ENCODE measurements at regions not wholly inside any gene's neighbourhood (a gene's known extent, or its start where the extent isn't known, plus 50 kb on each side); places are given as distances from the start of the nearest gene placed in this dataset.

DNA sequence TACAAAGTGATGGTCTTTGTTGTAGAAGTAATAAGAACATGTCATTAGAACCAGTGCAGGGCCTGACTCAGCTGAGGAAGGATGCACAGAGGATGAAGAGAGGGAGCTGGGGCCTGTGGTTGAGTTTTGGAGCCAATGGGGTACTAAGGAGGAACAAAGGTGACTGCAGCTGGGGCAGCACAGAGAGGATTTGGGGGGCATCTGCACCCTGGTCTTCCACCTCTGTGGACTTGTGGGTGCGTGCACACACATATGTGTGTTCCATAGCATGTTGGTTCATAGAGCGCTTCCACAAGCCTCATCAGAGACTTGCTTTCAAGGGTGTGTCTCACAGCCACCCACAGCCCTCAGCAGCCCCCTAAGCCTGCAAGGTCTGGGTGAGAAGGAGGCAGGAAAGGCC, 650.3 kb upstream of the MGMT start:
- TF ChIP-seq TAF1 (IDR thresholded peaks at IDR 0.05; ENCODE audit: borderline replicate concordance, insufficient read depth, low read length) = no peak
- TF ChIP-seq SIN3A (IDR thresholded peaks at IDR 0.05; ENCODE audit: borderline replicate concordance, insufficient read depth, low read length) = no peak
- TF ChIP-seq POLR2AphosphoS5 (IDR thresholded peaks at IDR 0.05; ENCODE audit: low read depth, low read length) = no peak
- no peak for TF ChIP-seq FOXP2 (optimal IDR thresholded peaks at IDR 0.05; ENCODE audit: borderline replicate concordance, extremely low read depth, extremely low read length, insufficient read depth)
- TF ChIP-seq, protein P1, sequence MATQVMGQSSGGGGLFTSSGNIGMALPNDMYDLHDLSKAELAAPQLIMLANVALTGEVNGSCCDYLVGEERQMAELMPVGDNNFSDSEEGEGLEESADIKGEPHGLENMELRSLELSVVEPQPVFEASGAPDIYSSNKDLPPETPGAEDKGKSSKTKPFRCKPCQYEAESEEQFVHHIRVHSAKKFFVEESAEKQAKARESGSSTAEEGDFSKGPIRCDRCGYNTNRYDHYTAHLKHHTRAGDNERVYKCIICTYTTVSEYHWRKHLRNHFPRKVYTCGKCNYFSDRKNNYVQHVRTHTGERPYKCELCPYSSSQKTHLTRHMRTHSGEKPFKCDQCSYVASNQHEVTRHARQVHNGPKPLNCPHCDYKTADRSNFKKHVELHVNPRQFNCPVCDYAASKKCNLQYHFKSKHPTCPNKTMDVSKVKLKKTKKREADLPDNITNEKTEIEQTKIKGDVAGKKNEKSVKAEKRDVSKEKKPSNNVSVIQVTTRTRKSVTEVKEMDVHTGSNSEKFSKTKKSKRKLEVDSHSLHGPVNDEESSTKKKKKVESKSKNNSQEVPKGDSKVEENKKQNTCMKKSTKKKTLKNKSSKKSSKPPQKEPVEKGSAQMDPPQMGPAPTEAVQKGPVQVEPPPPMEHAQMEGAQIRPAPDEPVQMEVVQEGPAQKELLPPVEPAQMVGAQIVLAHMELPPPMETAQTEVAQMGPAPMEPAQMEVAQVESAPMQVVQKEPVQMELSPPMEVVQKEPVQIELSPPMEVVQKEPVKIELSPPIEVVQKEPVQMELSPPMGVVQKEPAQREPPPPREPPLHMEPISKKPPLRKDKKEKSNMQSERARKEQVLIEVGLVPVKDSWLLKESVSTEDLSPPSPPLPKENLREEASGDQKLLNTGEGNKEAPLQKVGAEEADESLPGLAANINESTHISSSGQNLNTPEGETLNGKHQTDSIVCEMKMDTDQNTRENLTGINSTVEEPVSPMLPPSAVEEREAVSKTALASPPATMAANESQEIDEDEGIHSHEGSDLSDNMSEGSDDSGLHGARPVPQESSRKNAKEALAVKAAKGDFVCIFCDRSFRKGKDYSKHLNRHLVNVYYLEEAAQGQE (IDR thresholded peaks at IDR 0.05; ENCODE audit: insufficient read depth in 1 of 2, low read depth in 2 of 2, low read length in 2 of 2) = no peak

DNA sequence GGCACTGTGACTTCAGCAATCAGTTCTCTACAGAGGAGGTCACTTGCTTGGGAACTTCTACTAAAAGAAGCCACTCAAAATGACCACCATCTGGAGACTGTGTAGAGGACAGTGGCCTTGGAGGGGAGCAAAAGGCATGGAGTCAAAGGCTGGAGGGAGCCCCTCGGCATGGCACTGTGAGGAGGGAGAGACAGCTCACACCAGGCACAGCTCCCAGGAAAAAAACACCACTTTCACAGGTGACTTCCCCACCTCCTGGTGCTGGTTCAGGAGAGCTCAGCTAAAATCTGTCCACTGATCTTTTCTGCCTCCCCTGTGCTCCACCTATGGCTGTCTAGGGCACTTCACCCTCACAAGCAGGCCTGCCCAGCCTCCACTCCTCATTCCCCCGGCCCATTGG, 649.4 kb upstream of the MGMT start:
- TF ChIP-seq, protein P1 (IDR thresholded peaks at IDR 0.05; ENCODE audit: insufficient read depth in 1 of 2, low read depth in 2 of 2, low read length in 2 of 2) = no peak
- TF ChIP-seq TAF1 (IDR thresholded peaks at IDR 0.05; ENCODE audit: borderline replicate concordance, insufficient read depth, low read length) = no peak
- no peak for TF ChIP-seq SIN3A (IDR thresholded peaks at IDR 0.05; ENCODE audit: borderline replicate concordance, insufficient read depth, low read length)
- no peak for TF ChIP-seq FOXP2 (optimal IDR thresholded peaks at IDR 0.05; ENCODE audit: borderline replicate concordance, extremely low read depth, extremely low read length, insufficient read depth)
- TF ChIP-seq POLR2AphosphoS5 (IDR thresholded peaks at IDR 0.05; ENCODE audit: low read depth, low read length) = no peak

- TF ChIP-seq FOXP2 (optimal IDR thresholded peaks at IDR 0.05; ENCODE audit: borderline replicate concordance, extremely low read depth, extremely low read length, insufficient read depth) = no peak
- no peak for TF ChIP-seq SIN3A (IDR thresholded peaks at IDR 0.05; ENCODE audit: borderline replicate concordance, insufficient read depth, low read length)
Observed at GRCh38 chr10:128820663-128821062, 646.4 kb upstream of the MGMT start.

- TF ChIP-seq FOXP2 (optimal IDR thresholded peaks at IDR 0.05; ENCODE audit: borderline replicate concordance, extremely low read depth, extremely low read length, insufficient read depth) (no peak), SIN3A (IDR thresholded peaks at IDR 0.05; ENCODE audit: borderline replicate concordance, insufficient read depth, low read length) (no peak), POLR2AphosphoS5 (IDR thresholded peaks at IDR 0.05; ENCODE audit: low read depth, low read length) (no peak), TAF1 (IDR thresholded peaks at IDR 0.05; ENCODE audit: borderline replicate concordance, insufficient read depth, low read length) (no peak)
- TF ChIP-seq, protein P1 (IDR thresholded peaks at IDR 0.05; ENCODE audit: insufficient read depth in 1 of 2, low read depth in 2 of 2, low read length in 2 of 2) = no peak
Observed at GRCh38 chr10:128823201-128823600, 643.8 kb upstream of the MGMT start.

- TF ChIP-seq FOXP2 (optimal IDR thresholded peaks at IDR 0.05; ENCODE audit: borderline replicate concordance, extremely low read depth, extremely low read length, insufficient read depth) (no peak), POLR2AphosphoS5 (IDR thresholded peaks at IDR 0.05; ENCODE audit: low read depth, low read length) (no peak), TAF1 (IDR thresholded peaks at IDR 0.05; ENCODE audit: borderline replicate concordance, insufficient read depth, low read length) (no peak), SIN3A (IDR thresholded peaks at IDR 0.05; ENCODE audit: borderline replicate concordance, insufficient read depth, low read length) (no peak)
- TF ChIP-seq, protein P1 (IDR thresholded peaks at IDR 0.05; ENCODE audit: insufficient read depth in 1 of 2, low read depth in 2 of 2, low read length in 2 of 2) = no peak
Observed at GRCh38 chr10:128825626-128826025, 641.4 kb upstream of the MGMT start.

All from PFSK-1 (cell line).